Sigmoid colon (tissue), 4 donors: ENCODE measurements at regions not wholly inside any gene's neighbourhood (a gene's known extent, or its start where the extent isn't known, plus 50 kb on each side); places are given as distances from the start of the nearest gene placed in this dataset.

Experiments used
- EP300 ChIP-seq, 4 donors: sonication (generic); formaldehyde crosslinking; IDR thresholded peaks; one replicate each; pipeline ENCODE4 v1.6.1; 2017; ENCODE audit warnings: antibody characterized with exemption in 4 of 4
- POLR2A ChIP-seq, 2 donors: fragments of 450-650 bp; IDR thresholded peaks; one replicate each; pipeline ENCODE4 v1.6.1; 2016; ENCODE audit warnings: antibody characterized with exemption in 2 of 2, mild to moderate bottlenecking in 2 of 2, moderate library complexity in 2 of 2
- POLR2AphosphoS5 ChIP-seq, 4 donors: sonication (generic); formaldehyde crosslinking; IDR thresholded peaks; one replicate each; pipeline ENCODE4 v1.6.1; 2017; ENCODE audit warnings: antibody characterized with exemption in 4 of 4
- TF ChIP-seq, protein P1 (sequence below), 4 experiments: fragments of 450-650 bp in 3 of 4; fragments of 200-600 bp in 1 of 4; IDR thresholded peaks; one replicate each; pipeline ENCODE4 v1.5.1; 2016 to 2019; ENCODE audit warnings: antibody characterized with exemption in 4 of 4, mild to moderate bottlenecking in 3 of 4, moderate library complexity in 2 of 4

DNA sequence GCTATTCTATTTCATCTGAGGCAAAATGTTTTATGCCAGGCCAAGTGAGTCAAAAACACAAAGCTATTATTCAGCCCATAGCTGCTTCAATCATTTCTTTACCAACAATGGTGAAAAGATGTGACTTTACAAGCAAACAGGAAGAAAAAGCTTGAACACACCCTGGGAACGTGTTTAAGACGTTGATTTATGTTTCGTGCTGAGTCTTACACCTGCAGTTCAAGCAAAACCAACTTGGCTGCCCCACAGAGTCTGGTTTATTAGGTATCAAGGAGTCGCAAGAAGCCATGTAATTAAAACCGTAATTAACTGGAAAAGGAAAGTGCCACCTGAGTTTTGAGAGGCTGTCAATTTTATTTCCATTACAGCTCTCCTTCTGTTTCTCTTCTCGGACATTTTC, 295.5 kb downstream of the MEIS1 start:
- TF ChIP-seq, protein P1, sequence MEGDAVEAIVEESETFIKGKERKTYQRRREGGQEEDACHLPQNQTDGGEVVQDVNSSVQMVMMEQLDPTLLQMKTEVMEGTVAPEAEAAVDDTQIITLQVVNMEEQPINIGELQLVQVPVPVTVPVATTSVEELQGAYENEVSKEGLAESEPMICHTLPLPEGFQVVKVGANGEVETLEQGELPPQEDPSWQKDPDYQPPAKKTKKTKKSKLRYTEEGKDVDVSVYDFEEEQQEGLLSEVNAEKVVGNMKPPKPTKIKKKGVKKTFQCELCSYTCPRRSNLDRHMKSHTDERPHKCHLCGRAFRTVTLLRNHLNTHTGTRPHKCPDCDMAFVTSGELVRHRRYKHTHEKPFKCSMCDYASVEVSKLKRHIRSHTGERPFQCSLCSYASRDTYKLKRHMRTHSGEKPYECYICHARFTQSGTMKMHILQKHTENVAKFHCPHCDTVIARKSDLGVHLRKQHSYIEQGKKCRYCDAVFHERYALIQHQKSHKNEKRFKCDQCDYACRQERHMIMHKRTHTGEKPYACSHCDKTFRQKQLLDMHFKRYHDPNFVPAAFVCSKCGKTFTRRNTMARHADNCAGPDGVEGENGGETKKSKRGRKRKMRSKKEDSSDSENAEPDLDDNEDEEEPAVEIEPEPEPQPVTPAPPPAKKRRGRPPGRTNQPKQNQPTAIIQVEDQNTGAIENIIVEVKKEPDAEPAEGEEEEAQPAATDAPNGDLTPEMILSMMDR (IDR thresholded peaks at IDR 0.05): no peak
- TF ChIP-seq POLR2AphosphoS5 (IDR thresholded peaks at IDR 0.05) (no peak), POLR2A (IDR thresholded peaks at IDR 0.05) (no peak), EP300 (IDR thresholded peaks at IDR 0.05) (no peak)
